ENCODE measurements at regions not wholly inside any gene's neighbourhood (a gene's known extent, or its start where the extent isn't known, plus 50 kb on each side); places are given as distances from the start of the nearest gene placed in this dataset.

DNA sequence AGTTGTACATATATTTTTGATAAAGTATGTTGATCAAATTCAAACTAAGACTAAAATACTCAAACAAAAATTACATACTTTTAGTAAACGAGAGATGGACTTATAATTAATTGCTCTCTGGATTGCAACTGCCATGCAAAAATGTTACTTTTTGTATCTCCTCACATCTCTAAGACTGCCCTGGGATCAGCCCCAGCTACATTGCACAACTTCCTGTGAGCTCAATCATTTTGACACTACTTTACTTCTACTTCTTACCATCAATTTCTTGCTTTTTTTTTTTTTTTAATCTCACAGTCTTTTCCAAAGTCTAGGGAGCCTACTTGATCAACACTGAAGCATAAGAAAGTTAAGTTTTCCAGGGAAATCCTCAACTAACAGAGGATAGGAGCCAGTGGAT lies 506.0 kb upstream of the CDH10 start:
- TF ChIP-seq, protein P1, sequence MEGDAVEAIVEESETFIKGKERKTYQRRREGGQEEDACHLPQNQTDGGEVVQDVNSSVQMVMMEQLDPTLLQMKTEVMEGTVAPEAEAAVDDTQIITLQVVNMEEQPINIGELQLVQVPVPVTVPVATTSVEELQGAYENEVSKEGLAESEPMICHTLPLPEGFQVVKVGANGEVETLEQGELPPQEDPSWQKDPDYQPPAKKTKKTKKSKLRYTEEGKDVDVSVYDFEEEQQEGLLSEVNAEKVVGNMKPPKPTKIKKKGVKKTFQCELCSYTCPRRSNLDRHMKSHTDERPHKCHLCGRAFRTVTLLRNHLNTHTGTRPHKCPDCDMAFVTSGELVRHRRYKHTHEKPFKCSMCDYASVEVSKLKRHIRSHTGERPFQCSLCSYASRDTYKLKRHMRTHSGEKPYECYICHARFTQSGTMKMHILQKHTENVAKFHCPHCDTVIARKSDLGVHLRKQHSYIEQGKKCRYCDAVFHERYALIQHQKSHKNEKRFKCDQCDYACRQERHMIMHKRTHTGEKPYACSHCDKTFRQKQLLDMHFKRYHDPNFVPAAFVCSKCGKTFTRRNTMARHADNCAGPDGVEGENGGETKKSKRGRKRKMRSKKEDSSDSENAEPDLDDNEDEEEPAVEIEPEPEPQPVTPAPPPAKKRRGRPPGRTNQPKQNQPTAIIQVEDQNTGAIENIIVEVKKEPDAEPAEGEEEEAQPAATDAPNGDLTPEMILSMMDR (IDR thresholded peaks at IDR 0.05) = no peak
- TF ChIP-seq POLR2A (IDR thresholded peaks at IDR 0.05) (no peak), EP300 (IDR thresholded peaks at IDR 0.05) (no peak), POLR2AphosphoS5 (IDR thresholded peaks at IDR 0.05) (no peak)
